ENCODE measurements at regions not wholly inside any gene's neighbourhood (a gene's known extent, or its start where the extent isn't known, plus 50 kb on each side); places are given as distances from the start of the nearest gene placed in this dataset.

DNA sequence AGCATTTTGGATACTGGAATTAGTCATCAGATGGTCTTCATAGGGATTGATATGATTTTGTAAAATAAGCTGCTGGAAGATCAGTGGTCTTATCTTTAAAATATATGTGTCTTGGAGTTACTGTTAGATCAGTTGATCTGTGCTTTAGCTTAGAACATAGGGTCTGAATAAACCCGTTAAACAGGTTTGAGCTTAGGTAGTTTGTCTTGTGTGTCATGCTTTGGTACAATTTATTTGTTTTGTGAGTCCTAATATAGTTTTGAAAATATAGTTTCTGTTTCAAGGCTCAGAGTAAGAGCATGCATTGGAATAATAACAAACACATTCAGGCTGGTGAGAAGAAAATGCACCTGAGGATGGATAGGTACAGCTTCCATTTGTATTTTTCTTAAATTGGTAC lies 505.0 kb downstream of the SLC16A7 start:
- no peaks in the 10 kb centered on the region for H3K4me1 ChIP-seq (ENCODE audit: low read depth, poor library complexity, severe bottlenecking)
- H3K36me3 ChIP-seq (ENCODE audit: insufficient read depth) = no peaks in the 10 kb centered on the region
- H3K9ac ChIP-seq = no peak overlapping the region
- no peak overlapping the region for H3K4me3 ChIP-seq (IDR thresholded peaks at IDR 0.05; ENCODE audit: insufficient read depth, low read depth, low read length)
- H3K4me2 ChIP-seq = no peak overlapping the region
- TF ChIP-seq, protein P1, sequence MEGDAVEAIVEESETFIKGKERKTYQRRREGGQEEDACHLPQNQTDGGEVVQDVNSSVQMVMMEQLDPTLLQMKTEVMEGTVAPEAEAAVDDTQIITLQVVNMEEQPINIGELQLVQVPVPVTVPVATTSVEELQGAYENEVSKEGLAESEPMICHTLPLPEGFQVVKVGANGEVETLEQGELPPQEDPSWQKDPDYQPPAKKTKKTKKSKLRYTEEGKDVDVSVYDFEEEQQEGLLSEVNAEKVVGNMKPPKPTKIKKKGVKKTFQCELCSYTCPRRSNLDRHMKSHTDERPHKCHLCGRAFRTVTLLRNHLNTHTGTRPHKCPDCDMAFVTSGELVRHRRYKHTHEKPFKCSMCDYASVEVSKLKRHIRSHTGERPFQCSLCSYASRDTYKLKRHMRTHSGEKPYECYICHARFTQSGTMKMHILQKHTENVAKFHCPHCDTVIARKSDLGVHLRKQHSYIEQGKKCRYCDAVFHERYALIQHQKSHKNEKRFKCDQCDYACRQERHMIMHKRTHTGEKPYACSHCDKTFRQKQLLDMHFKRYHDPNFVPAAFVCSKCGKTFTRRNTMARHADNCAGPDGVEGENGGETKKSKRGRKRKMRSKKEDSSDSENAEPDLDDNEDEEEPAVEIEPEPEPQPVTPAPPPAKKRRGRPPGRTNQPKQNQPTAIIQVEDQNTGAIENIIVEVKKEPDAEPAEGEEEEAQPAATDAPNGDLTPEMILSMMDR (conservative IDR thresholded peaks at IDR 0.05; ENCODE audit: low read depth, low read length) = no peak
- H3K27ac ChIP-seq = no peak overlapping the region
- no peak overlapping the region for H2AFZ ChIP-seq (ENCODE audit: low read depth)
- no peaks in the 10 kb centered on the region for H3K27me3 ChIP-seq (ENCODE audit: insufficient read depth, low read depth)
- no peaks in the 10 kb centered on the region for H4K20me1 ChIP-seq (ENCODE audit: insufficient read depth)
- no peaks in the 10 kb centered on the region for H3K79me2 ChIP-seq (ENCODE audit: insufficient read depth, low read depth)

GRCh38 chr12:60101715-60102114 lies 505.9 kb downstream of the SLC16A7 start:
- H3K4me3 ChIP-seq (IDR thresholded peaks at IDR 0.05; ENCODE audit: insufficient read depth, low read depth, low read length) = no peak overlapping the region
- H3K79me2 ChIP-seq (ENCODE audit: insufficient read depth, low read depth) = no peaks in the 10 kb centered on the region
- no peak overlapping the region for H2AFZ ChIP-seq (ENCODE audit: low read depth)
- H3K9ac ChIP-seq = no peak overlapping the region
- TF ChIP-seq, protein P1 (conservative IDR thresholded peaks at IDR 0.05; ENCODE audit: low read depth, low read length) = no peak
- no peaks in the 10 kb centered on the region for H3K27me3 ChIP-seq (ENCODE audit: insufficient read depth, low read depth)
- H3K4me1 ChIP-seq (ENCODE audit: low read depth, poor library complexity, severe bottlenecking) = no peaks in the 10 kb centered on the region
- no peak overlapping the region for H3K27ac ChIP-seq
- no peaks in the 10 kb centered on the region for H3K36me3 ChIP-seq (ENCODE audit: insufficient read depth)
- no peak overlapping the region for H3K4me2 ChIP-seq
- no peaks in the 10 kb centered on the region for H4K20me1 ChIP-seq (ENCODE audit: insufficient read depth)

- Histone ChIP-seq H4K20me1 (ENCODE audit: insufficient read depth) (no peaks in the 10 kb centered on the region), H3K9ac (no peak overlapping the region), H3K27ac (no peak overlapping the region), H3K79me2 (ENCODE audit: insufficient read depth, low read depth) (no peaks in the 10 kb centered on the region), H3K4me1 (ENCODE audit: low read depth, poor library complexity, severe bottlenecking) (no peaks in the 10 kb centered on the region), H3K4me2 (no peak overlapping the region), H2AFZ (ENCODE audit: low read depth) (no peak overlapping the region), H3K27me3 (ENCODE audit: insufficient read depth, low read depth) (no peaks in the 10 kb centered on the region), H3K36me3 (ENCODE audit: insufficient read depth) (no peaks in the 10 kb centered on the region), H3K4me3 (IDR thresholded peaks at IDR 0.05; ENCODE audit: insufficient read depth, low read depth, low read length) (no peak overlapping the region)
- TF ChIP-seq, protein P1 (conservative IDR thresholded peaks at IDR 0.05; ENCODE audit: low read depth, low read length) = no peak
Measured at GRCh38 chr12:60106214-60106613, 510.4 kb downstream of the SLC16A7 start.

GRCh38 chr12:60107992-60108391 lies 512.2 kb downstream of the SLC16A7 start:
- H3K27ac ChIP-seq = no peak overlapping the region
- H3K36me3 ChIP-seq (ENCODE audit: insufficient read depth) = no peaks in the 10 kb centered on the region; the same call in 1 of the 2 replicates
- TF ChIP-seq, protein P1 (conservative IDR thresholded peaks at IDR 0.05; ENCODE audit: low read depth, low read length) = no peak
- no peak overlapping the region for H2AFZ ChIP-seq (ENCODE audit: low read depth)
- H3K4me1 ChIP-seq (ENCODE audit: low read depth, poor library complexity, severe bottlenecking) = no peaks in the 10 kb centered on the region
- no peaks in the 10 kb centered on the region for H3K79me2 ChIP-seq (ENCODE audit: insufficient read depth, low read depth)
- H4K20me1 ChIP-seq (ENCODE audit: insufficient read depth) = no peaks in the 10 kb centered on the region
- no peak overlapping the region for H3K4me2 ChIP-seq
- no peak overlapping the region for H3K9ac ChIP-seq
- no peak overlapping the region for H3K4me3 ChIP-seq (IDR thresholded peaks at IDR 0.05; ENCODE audit: insufficient read depth, low read depth, low read length)
- H3K27me3 ChIP-seq (ENCODE audit: insufficient read depth, low read depth) = no peaks in the 10 kb centered on the region
